PC-3 (cell line): ENCODE measurements at regions not wholly inside any gene's neighbourhood (a gene's known extent, or its start where the extent isn't known, plus 50 kb on each side); places are given as distances from the start of the nearest gene placed in this dataset.

Experiments used
- ATAC-seq: fragments of 200-7000 bp; cut with Tn5 transposase; 2 replicates; pipeline ENCODE4 v1.9.1; 2020; ENCODE audit warnings: mild to moderate bottlenecking, moderate library complexity
- BruUV-seq: library from RNA; stranded (reverse); fragments of 400-500 nt; replicated peaks from 2 replicates; lab custom pipeline; 2021; lab: Mats Ljungman, UMichigan
- CTCF ChIA-PET: fragments of 300-600 bp; sonication (Branson Sonifier 250); formaldehyde crosslinking; loops from one replicate; lab custom pipeline; 2022; ENCODE audit warnings: antibody characterized with exemption; lab: Charles Lee
- POLR2A ChIA-PET: fragments of 300-600 bp; sonication (Branson Sonifier 250); formaldehyde crosslinking; loops from one replicate; lab custom pipeline; 2022; ENCODE audit warnings: antibody characterized with exemption; ENCODE audit not compliant: unreplicated experiment; lab: Charles Lee
- DNase-seq: peaks from one replicate; pipeline ENCODE4 v3.0.0-alpha.2; 2015
- H2AFZ ChIP-seq: fragments of 300-600 bp; sonication (generic); 2 replicates; pipeline ENCODE4 v1.6.0; 2016; ENCODE audit warnings: antibody characterized with exemption, low read length
- H3F3A ChIP-seq: fragments of 300-600 bp; sonication (generic); one replicate; pipeline ENCODE4 v1.6.0; 2017; ENCODE audit warnings: antibody characterized with exemption, low read length, control low read depth, mild to moderate bottlenecking; ENCODE audit not compliant: unreplicated experiment
- H3K27ac ChIP-seq: fragments of 300-600 bp; sonication (generic); 2 replicates; pipeline ENCODE4 v1.5.1; 2016; ENCODE audit warnings: mild to moderate bottlenecking, low read length
- H3K27me3 ChIP-seq: fragments of 300-600 bp; sonication (generic); 2 replicates; pipeline ENCODE4 v1.6.1; 2016; ENCODE audit warnings: low read length, mixed read lengths
- H3K36me3 ChIP-seq: fragments of 300-600 bp; sonication (generic); 2 replicates; pipeline ENCODE4 v1.6.1; 2016; ENCODE audit warnings: low read depth, mixed run types, low read length, mixed read lengths
- H3K4me1 ChIP-seq: fragments of 300-600 bp; sonication (generic); 2 replicates; pipeline ENCODE4 v1.5.1; 2016; ENCODE audit warnings: low read length; ENCODE audit not compliant: insufficient read depth
- H3K4me2 ChIP-seq: fragments of 300-600 bp; sonication (generic); 2 replicates; pipeline ENCODE4 v1.6.0; 2016; ENCODE audit warnings: low read length
- H3K4me3 ChIP-seq: fragments of 300-600 bp; sonication (generic); 2 replicates; pipeline ENCODE4 v1.5.1; 2016; ENCODE audit warnings: mild to moderate bottlenecking, low read length, mixed read lengths
- H3K79me2 ChIP-seq: fragments of 300-600 bp; sonication (generic); 2 replicates; pipeline ENCODE4 v1.6.1; 2017; ENCODE audit warnings: low read length, mixed read lengths
- H3K9ac ChIP-seq: fragments of 300-600 bp; sonication (generic); 2 replicates; pipeline ENCODE4 v1.6.0; 2016; ENCODE audit warnings: mild to moderate bottlenecking, low read length
- H3K9me2 ChIP-seq: fragments of 300-600 bp; sonication (generic); replicated peaks from 2 replicates; pipeline ENCODE4 v1.6.1; 2016; ENCODE audit warnings: mixed run types, low read length, mixed read lengths
- H3K9me3 ChIP-seq: fragments of 300-600 bp; sonication (generic); 2 replicates; pipeline ENCODE4 v1.6.1; 2016; ENCODE audit warnings: low read length, mixed read lengths
- H4K20me1 ChIP-seq: fragments of 300-600 bp; sonication (generic); 2 replicates; pipeline ENCODE4 v1.6.1; 2016; ENCODE audit warnings: low read length, mixed read lengths
- CTCF ChIP-seq: fragments of 300-600 bp; sonication (generic); conservative IDR thresholded peaks from 2 replicates; pipeline ENCODE4 v1.5.1; 2017; ENCODE audit warnings: antibody characterized with exemption, low read depth, mild to moderate bottlenecking, low read length
- EZH2 ChIP-seq: fragments of 300-600 bp; sonication (generic); IDR thresholded peaks from one replicate; pipeline ENCODE4 v1.6.1; 2017; ENCODE audit warnings: antibody characterized with exemption, mild to moderate bottlenecking, low read length; ENCODE audit not compliant: unreplicated experiment
- EZH2phosphoT487 ChIP-seq: fragments of 300-600 bp; sonication (generic); IDR thresholded peaks from 2 replicates; pipeline ENCODE4 v1.6.1; 2018; ENCODE audit warnings: mild to moderate bottlenecking, antibody characterized with exemption, low read length, borderline replicate concordance
- intact Hi-C: fragments of 100-400 bp; cut with micrococcal nuclease; formaldehyde crosslinking; loops from 2 replicates; pipeline ENCODE4 v1.9.0; 2023

GRCh38 chr5:117286813-117287212, 712.2 kb upstream of the SEMA6A start:
- Histone ChIP-seq H3K9me2 (no peaks in the 10 kb centered on the region), H3K4me2 (no peak overlapping the region), H3K79me2 (no peaks in the 10 kb centered on the region), H3K27me3 (no peaks in the 10 kb centered on the region), H3K27ac (no peak overlapping the region), H4K20me1 (no peaks in the 10 kb centered on the region), H3K9me3 (no peaks in the 10 kb centered on the region), H3K9ac (no peak overlapping the region), H3K4me1 (no peaks in the 10 kb centered on the region), H3K4me3 (no peak overlapping the region), H3K36me3 (no peaks in the 10 kb centered on the region), H2AFZ (no peak overlapping the region), H3F3A (no peaks in the 10 kb centered on the region)
- ChIA-PET POLR2A (no interaction called here), CTCF (no interaction called here)
- ATAC-seq, result no peak
- intact Hi-C loops, result no loop called here
- TF ChIP-seq EZH2 (no peak), EZH2phosphoT487 (no peak), CTCF (no peak)
- no peak for DNase-seq
- no TSS peak for BruUV-seq

GRCh38 chr5:117271656-117272055, 697.0 kb upstream of the SEMA6A start:
- intact Hi-C loops, result no loop called here
- CTCF ChIA-PET, result no interaction called here
- no peak for ATAC-seq

More at GRCh38 chr5:117271656-117272055, 697.0 kb upstream of the SEMA6A start:
- Histone ChIP-seq H3K4me3 (no peak overlapping the region), H3K27me3 (no peaks in the 10 kb centered on the region), H2AFZ (no peak overlapping the region), H3K9me2 (no peaks in the 10 kb centered on the region), H3K79me2 (no peaks in the 10 kb centered on the region), H3K36me3 (no peaks in the 10 kb centered on the region), H4K20me1 (no peaks in the 10 kb centered on the region), H3K9me3 (peaks cover 7% of the 10 kb centered on the region; the same call in 1 of the 2 replicates), H3K4me1 (no peaks in the 10 kb centered on the region), H3K9ac (no peak overlapping the region), H3K4me2 (no peak overlapping the region), H3K27ac (no peak overlapping the region), H3F3A (no peaks in the 10 kb centered on the region)
- POLR2A ChIA-PET, result no interaction called here
- DNase-seq, result no peak
- BruUV-seq, result no TSS peak
- no peak for TF ChIP-seq CTCF
- no peak for TF ChIP-seq EZH2
- TF ChIP-seq EZH2phosphoT487, result no peak
